Breast epithelium (tissue), 4 donors: ENCODE measurements at regions not wholly inside any gene's neighbourhood (a gene's known extent, or its start where the extent isn't known, plus 50 kb on each side); places are given as distances from the start of the nearest gene placed in this dataset.

Source experiments
- DNase-seq, 2 donors: peaks; one replicate each; pipeline ENCODE4 v3.0.0-alpha.2; 2019; ENCODE audit warnings: low spot score in 2 of 2
- H3K27ac ChIP-seq, 2 donors: fragments of 200-600 bp; sonication (generic) in 1 of 2; one replicate each; pipeline ENCODE4 v1.5.1; 2016 to 2019; ENCODE audit warnings: mild to moderate bottlenecking in 1 of 2
- H3K27me3 ChIP-seq, 2 donors: fragments of 200-600 bp; sonication (generic) in 1 of 2; one replicate each; pipeline versions ENCODE4 v1.5.1 to v1.6.0; 2017 to 2019; ENCODE audit warnings: control low read depth in 1 of 2, mild to moderate bottlenecking in 1 of 2
- H3K36me3 ChIP-seq: fragments of 200-600 bp; one replicate; pipeline ENCODE4 v1.5.1; 2019
- H3K4me1 ChIP-seq, 2 donors: fragments of 200-600 bp; sonication (generic); one replicate each; pipeline ENCODE4 v1.5.1; 2016 to 2019; ENCODE audit warnings: control low read depth in 1 of 2
- H3K4me3 ChIP-seq, 3 donors: fragments of 200-600 bp; sonication (generic); 1 replicate in 2 of 3; 2 replicates in 1 of 3; pipeline ENCODE4 v1.5.1; 2016 to 2019; ENCODE audit warnings: mild to moderate bottlenecking in 3 of 3, moderate library complexity in 2 of 3
- H3K9me3 ChIP-seq, 2 donors: fragments of 200-600 bp; sonication (generic) in 1 of 2; one replicate each; pipeline ENCODE4 v1.5.1; 2016 to 2019; ENCODE audit warnings: control low read depth in 1 of 2
- CTCF ChIP-seq, 3 donors: fragments of 450-650 bp; IDR thresholded peaks; one replicate each; pipeline ENCODE4 v1.5.1; 2016 to 2017; ENCODE audit warnings: antibody characterized with exemption in 3 of 3, mild to moderate bottlenecking in 3 of 3, moderate library complexity in 3 of 3
- POLR2A ChIP-seq: fragments of 450-650 bp; IDR thresholded peaks from one replicate; pipeline ENCODE4 v1.6.1; 2016; ENCODE audit warnings: antibody characterized with exemption, mild to moderate bottlenecking, moderate library complexity
- POLR2AphosphoS5 ChIP-seq, 3 donors: sonication (generic); formaldehyde crosslinking; IDR thresholded peaks; one replicate each; pipeline ENCODE4 v1.6.1; 2017; ENCODE audit warnings: antibody characterized with exemption in 3 of 3
- intact Hi-C: fragments of 100-400 bp; cut with DNase I; formaldehyde crosslinking; loops from one replicate; pipeline ENCODE4 v1.15.1; 2023; ENCODE audit warnings: low total_unique reads

GRCh38 chr4:165621983-165622382 is 243.2 kb downstream of the CPE start:
- no peak overlapping the region for H3K27ac ChIP-seq
- intact Hi-C loops: no loop called here
- H3K27me3 ChIP-seq: no peaks in the 10 kb centered on the region
- H3K9me3 ChIP-seq: peaks cover 0 to 17% of the 10 kb centered on the region in 2 donors
- H3K4me1 ChIP-seq: no peaks in the 10 kb centered on the region
- no peaks in the 10 kb centered on the region for H3K36me3 ChIP-seq
- TF ChIP-seq POLR2AphosphoS5 (IDR thresholded peaks at IDR 0.05) (no peak), POLR2A (no peak), CTCF (IDR thresholded peaks at IDR 0.05) (no peak)
- no peak overlapping the region for H3K4me3 ChIP-seq
- DNase-seq: no peak

- Histone ChIP-seq H3K27ac (no peak overlapping the region), H3K4me1 (no peaks in the 10 kb centered on the region), H3K36me3 (no peaks in the 10 kb centered on the region), H3K9me3 (peaks cover 0 to under 1% of the 10 kb centered on the region in 2 donors), H3K4me3 (no peak overlapping the region), H3K27me3 (no peaks in the 10 kb centered on the region)
- DNase-seq: no peak
- no peak for TF ChIP-seq POLR2A
- no peak for TF ChIP-seq POLR2AphosphoS5 (IDR thresholded peaks at IDR 0.05)
- TF ChIP-seq CTCF (IDR thresholded peaks at IDR 0.05): no peak
- intact Hi-C loops: no loop called here
Measured at GRCh38 chr4:165625281-165625680, 246.5 kb downstream of the CPE start.

GRCh38 chr4:165626316-165626715 is 246.7 kb upstream of the TLL1 start:
- Histone ChIP-seq H3K4me3 (no peak overlapping the region), H3K9me3 (no peaks in the 10 kb centered on the region), H3K36me3 (no peaks in the 10 kb centered on the region), H3K27me3 (no peaks in the 10 kb centered on the region), H3K27ac (no peak overlapping the region), H3K4me1 (no peaks in the 10 kb centered on the region)
- intact Hi-C loops: no loop called here
- TF ChIP-seq CTCF (IDR thresholded peaks at IDR 0.05): no peak
- no peak for TF ChIP-seq POLR2A
- no peak for TF ChIP-seq POLR2AphosphoS5 (IDR thresholded peaks at IDR 0.05)
- no peak for DNase-seq

- Histone ChIP-seq H3K4me3 (no peak overlapping the region), H3K27ac (no peak overlapping the region), H3K27me3 (no peaks in the 10 kb centered on the region), H3K9me3 (no peaks in the 10 kb centered on the region), H3K4me1 (no peaks in the 10 kb centered on the region), H3K36me3 (no peaks in the 10 kb centered on the region)
- no peak for DNase-seq
- intact Hi-C loops: no loop called here
- TF ChIP-seq CTCF (IDR thresholded peaks at IDR 0.05) (no peak), POLR2A (no peak), POLR2AphosphoS5 (IDR thresholded peaks at IDR 0.05) (no peak)
Measured at GRCh38 chr4:165627128-165627527, 245.9 kb upstream of the TLL1 start.

- TF ChIP-seq CTCF (IDR thresholded peaks at IDR 0.05) (no peak), POLR2A (no peak), POLR2AphosphoS5 (IDR thresholded peaks at IDR 0.05) (no peak)
- DNase-seq: no peak
- Histone ChIP-seq H3K27me3 (no peaks in the 10 kb centered on the region), H3K27ac (no peak overlapping the region), H3K4me3 (no peak overlapping the region), H3K9me3 (no peaks in the 10 kb centered on the region), H3K4me1 (no peaks in the 10 kb centered on the region), H3K36me3 (no peaks in the 10 kb centered on the region)
- intact Hi-C loops: no loop called here
Measured at GRCh38 chr4:165627548-165627947, 245.5 kb upstream of the TLL1 start.
